Endothelial cell of umbilical vein (primary cell): ENCODE measurements at regions not wholly inside any gene's neighbourhood (a gene's known extent, or its start where the extent isn't known, plus 50 kb on each side); places are given as distances from the start of the nearest gene placed in this dataset.

ENCODE experiments used
- BruUV-seq: library from RNA; stranded (reverse); fragments of 400-500 nt; replicated peaks from 2 replicates; lab custom pipeline; 2021; lab: Mats Ljungman, UMichigan
- CTCF ChIA-PET: fragments of 300-600, 350-600 bp; sonication (Branson Sonifier 250); formaldehyde crosslinking; loops from one replicate; lab custom pipeline; 2021; ENCODE audit warnings: antibody characterized with exemption, inconsistent platforms; lab: Charles Lee
- POLR2A ChIA-PET: fragments of 300-600, 350-600 bp; sonication (Branson Sonifier 250); formaldehyde crosslinking; loops from one replicate; lab custom pipeline; 2021; ENCODE audit warnings: antibody characterized with exemption, inconsistent platforms; lab: Charles Lee
- DNase-seq: peaks from one replicate; pipeline ENCODE4 v3.0.0-alpha.2; 2011; ENCODE audit warnings: low read depth, low spot score
- FAIRE-seq: peaks from 2 replicates; lab custom pipeline; 2011; peaks lifted over from hg19 to GRCh38; lab: Jason Lieb, UNC
- H2AFZ ChIP-seq: 2 replicates; pipeline ENCODE4 v1.6.0; 2012; ENCODE audit warnings: low read depth, low read length, control low read depth, inconsistent platforms
- H3K27ac ChIP-seq: 2 replicates; pipeline ENCODE4 v1.5.1; 2011; ENCODE audit warnings: low read depth, mild to moderate bottlenecking, control low read depth, low read length, moderate library complexity; ENCODE audit not compliant: insufficient read depth
- H3K27me3 ChIP-seq, 2 experiments: 2 replicates each; pipeline versions ENCODE4 v1.6.0 to v1.6.1; 2011; ENCODE audit warnings: low read length in 2 of 2, mixed read lengths in 1 of 2; ENCODE audit not compliant: control insufficient read depth in 2 of 2, insufficient read depth in 2 of 2
- H3K36me3 ChIP-seq, 2 experiments: 2 replicates in 1 of 2; 3 replicates in 1 of 2; pipeline ENCODE4 v1.5.1; 2011; ENCODE audit warnings: low read length in 2 of 2, mild to moderate bottlenecking in 1 of 2, moderate library complexity in 1 of 2; ENCODE audit not compliant: control insufficient read depth in 2 of 2, insufficient read depth in 2 of 2; ENCODE audit errors: extremely low read depth in 1 of 2
- H3K4me1 ChIP-seq: 3 replicates; pipeline ENCODE4 v1.5.1; 2011; ENCODE audit warnings: mild to moderate bottlenecking, low read length; ENCODE audit not compliant: control insufficient read depth, insufficient read depth; ENCODE audit errors: extremely low read depth
- H3K4me2 ChIP-seq: 2 replicates; pipeline ENCODE4 v1.6.1; 2011; ENCODE audit warnings: low read length, control low read depth, mixed read lengths; ENCODE audit not compliant: insufficient read depth
- H3K4me3 ChIP-seq, 3 experiments: fragments of 200-600 bp in 1 of 3; sonication (generic), shearing (Covaris generic) in 1 of 3; replicated peaks in 1 of 3; 2 replicates each; pipeline ENCODE4 v1.5.1; 2011 to 2016; ENCODE audit warnings: control low read depth in 3 of 3, low read length in 3 of 3, mild to moderate bottlenecking in 2 of 3, inconsistent platforms in 1 of 3, low read depth in 1 of 3, moderate library complexity in 1 of 3; ENCODE audit not compliant: insufficient read depth in 1 of 3
- H3K79me2 ChIP-seq: 2 replicates; pipeline ENCODE4 v1.6.0; 2012; ENCODE audit warnings: low read length, inconsistent platforms; ENCODE audit not compliant: control insufficient read depth, insufficient read depth
- H3K9ac ChIP-seq: replicated peaks from 2 replicates; pipeline ENCODE3; 2011; ENCODE audit warnings: low read length, control low read depth; ENCODE audit not compliant: insufficient read depth; ENCODE audit errors: extremely low read depth
- H3K9me1 ChIP-seq: replicated peaks from 3 replicates; pipeline ENCODE4 v1.6.0; 2011; ENCODE audit warnings: mild to moderate bottlenecking, low read length; ENCODE audit not compliant: control insufficient read depth, insufficient read depth; ENCODE audit errors: extremely low read depth
- H3K9me3 ChIP-seq: replicated peaks from 2 replicates; pipeline ENCODE4 v1.5.1; 2012; ENCODE audit warnings: low read length, inconsistent platforms; ENCODE audit not compliant: control insufficient read depth, insufficient read depth
- H4K20me1 ChIP-seq: replicated peaks from 2 replicates; pipeline ENCODE3; 2011; ENCODE audit warnings: mild to moderate bottlenecking, low read length; ENCODE audit not compliant: control insufficient read depth, insufficient read depth; ENCODE audit errors: extremely low read depth
- CTCF ChIP-seq, 2 donors: IDR thresholded peaks; 1 replicate in 1 of 2; 2 replicates in 1 of 2; pipeline ENCODE4 v1.5.1; 2011; ENCODE audit warnings: low read length in 2 of 2, mild to moderate bottlenecking in 2 of 2, moderate library complexity in 2 of 2, control low read depth in 1 of 2, inconsistent platforms in 1 of 2, low read depth in 1 of 2; ENCODE audit not compliant: insufficient read depth in 1 of 2; ENCODE audit errors: extremely low read depth in 1 of 2
- EZH2 ChIP-seq: IDR thresholded peaks from 2 replicates; pipeline ENCODE4 v1.6.1; 2012; ENCODE audit warnings: borderline replicate concordance, low read depth, mild to moderate bottlenecking, moderate library complexity, low read length, inconsistent platforms; ENCODE audit not compliant: severe bottlenecking
- FOS ChIP-seq: IDR thresholded peaks from 2 replicates; pipeline ENCODE4 v1.6.1; 2011; ENCODE audit warnings: mild to moderate bottlenecking, low read length, moderate library complexity, borderline replicate concordance; ENCODE audit not compliant: insufficient read depth
- GATA2 ChIP-seq: IDR thresholded peaks from 2 replicates; pipeline ENCODE4 v1.7.0; 2011; ENCODE audit warnings: low read depth, mild to moderate bottlenecking, moderate library complexity, mixed read lengths, low read length; ENCODE audit not compliant: insufficient read length, insufficient read depth
- JUN ChIP-seq: IDR thresholded peaks from 2 replicates; pipeline ENCODE4 v1.6.1; 2011; ENCODE audit warnings: borderline replicate concordance, low read depth; ENCODE audit not compliant: insufficient read length, insufficient read depth
- MYC ChIP-seq: IDR thresholded peaks from one replicate; pipeline ENCODE4 v1.6.1; 2011; ENCODE audit warnings: mild to moderate bottlenecking, low read depth, low read length
- POLR2A ChIP-seq: IDR thresholded peaks from 2 replicates; pipeline ENCODE4 v1.6.1; 2012; ENCODE audit warnings: low read depth, mild to moderate bottlenecking, control low read depth, low read length
- POLR2AphosphoS5 ChIP-seq: IDR thresholded peaks from 2 replicates; pipeline ENCODE4 v1.6.1; 2012; ENCODE audit warnings: low read depth, mild to moderate bottlenecking, control low read depth, low read length, moderate library complexity; ENCODE audit not compliant: insufficient read depth
- dilution Hi-C: fragments of 300-500 bp; cut with MboI; formaldehyde crosslinking; loops from one replicate; pipeline ENCODE4 v1.15.0; 2019; ENCODE audit warnings: low sequenced_read_pairs; ENCODE audit not compliant: extremely low pct_ligation_motif_present
- intact Hi-C: fragments of 100-400 bp; cut with micrococcal nuclease; formaldehyde crosslinking; loops from one replicate; pipeline ENCODE4 v1.10.0; 2022
- TF ChIP-seq, protein P1 (sequence below): IDR thresholded peaks from 2 replicates; pipeline ENCODE4 v1.6.1; 2011; ENCODE audit not compliant: insufficient read depth, insufficient read length

DNA sequence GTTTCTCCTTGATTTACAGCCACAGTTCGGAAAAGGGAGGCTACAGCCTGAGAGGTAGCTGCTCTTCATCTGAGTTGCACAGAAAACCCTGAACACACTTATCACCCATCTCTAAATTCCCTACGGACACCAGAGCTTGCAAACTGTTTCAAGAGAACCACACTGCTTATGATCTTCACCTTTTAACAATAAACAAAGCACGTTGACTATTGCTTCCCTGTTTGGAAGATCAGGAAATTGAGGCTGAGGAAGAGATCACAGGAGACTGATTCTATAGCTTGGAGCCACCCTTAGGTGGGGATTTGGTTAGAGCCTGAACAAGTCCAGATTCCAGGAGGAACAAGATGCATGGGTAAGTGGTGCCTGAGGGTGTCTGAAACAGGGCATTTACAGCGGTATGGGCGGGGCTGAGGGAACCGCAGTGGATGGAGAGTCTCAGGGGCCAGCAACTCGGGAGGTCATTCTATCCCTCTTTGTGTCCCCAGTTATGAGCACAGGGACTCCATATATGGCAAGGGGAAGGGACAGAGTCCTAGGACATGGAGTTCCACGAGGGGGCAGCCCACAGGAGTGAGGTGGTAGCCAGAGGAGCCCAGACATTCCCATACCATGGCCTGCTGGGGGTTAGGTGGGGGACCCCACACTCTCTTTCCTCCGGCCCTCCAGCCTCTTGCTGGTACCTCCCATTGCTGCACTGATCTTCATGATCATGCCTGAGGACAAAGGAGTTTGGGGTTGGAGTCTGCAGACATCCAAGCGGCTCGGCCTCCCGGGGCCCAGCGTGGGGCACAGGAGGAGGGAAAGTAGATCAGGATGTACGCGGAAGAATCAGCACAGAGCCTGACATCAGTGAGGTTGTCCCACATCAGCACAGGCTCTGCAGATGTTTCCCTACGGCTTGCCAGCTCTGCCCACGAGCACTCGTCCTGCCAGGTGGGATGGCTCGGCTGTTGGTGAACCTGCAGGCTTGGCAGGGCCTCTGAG is 162.3 kb upstream of the ZNF536 start:
- ChIA-PET POLR2A (no interaction called here), CTCF (no interaction called here)
- no peak overlapping the region for H2AFZ ChIP-seq
- BruUV-seq, result no TSS peak
- no peaks in the 10 kb centered on the region for H3K79me2 ChIP-seq
- no peaks in the 10 kb centered on the region for H3K4me1 ChIP-seq
- DNase-seq (no peak), FAIRE-seq (no peak)
- no peak overlapping the region for H3K4me3 ChIP-seq
- H3K9ac ChIP-seq, result no peak overlapping the region
- no peaks in the 10 kb centered on the region for H3K27me3 ChIP-seq
- TF ChIP-seq POLR2AphosphoS5, result no peak
- TF ChIP-seq FOS, result no peak
- TF ChIP-seq, protein P1, sequence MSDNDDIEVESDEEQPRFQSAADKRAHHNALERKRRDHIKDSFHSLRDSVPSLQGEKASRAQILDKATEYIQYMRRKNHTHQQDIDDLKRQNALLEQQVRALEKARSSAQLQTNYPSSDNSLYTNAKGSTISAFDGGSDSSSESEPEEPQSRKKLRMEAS, result no peak
- no peak for TF ChIP-seq JUN
- TF ChIP-seq EZH2, result no peak
- no peak for TF ChIP-seq GATA2
- TF ChIP-seq CTCF (IDR thresholded peaks at IDR 0.05; ENCODE audit: extremely low read depth in 1 of 2, insufficient read depth in 1 of 2, low read depth in 1 of 2, low read length in 2 of 2), result no peak
- no peak for TF ChIP-seq MYC
- no peak for TF ChIP-seq POLR2A
- H3K27ac ChIP-seq, result no peak overlapping the region
- no peaks in the 10 kb centered on the region for H3K36me3 ChIP-seq
- dilution Hi-C loops (no loop called here), intact Hi-C loops (no loop called here)
- H3K9me3 ChIP-seq, result no peaks in the 10 kb centered on the region
- no peaks in the 10 kb centered on the region for H3K9me1 ChIP-seq
- no peak overlapping the region for H3K4me2 ChIP-seq
- H4K20me1 ChIP-seq, result no peaks in the 10 kb centered on the region
